PFSK-1 (cell line): ENCODE measurements at regions not wholly inside any gene's neighbourhood (a gene's known extent, or its start where the extent isn't known, plus 50 kb on each side); places are given as distances from the start of the nearest gene placed in this dataset.

ENCODE experiments used
- FOXP2 ChIP-seq: optimal IDR thresholded peaks from 2 replicates; pipeline ENCODE3; 2011; ENCODE audit warnings: borderline replicate concordance, control low read depth, inconsistent platforms; ENCODE audit not compliant: insufficient read depth; ENCODE audit errors: extremely low read length, extremely low read depth
- POLR2AphosphoS5 ChIP-seq: IDR thresholded peaks from 2 replicates; pipeline ENCODE4 v1.6.1; 2012; ENCODE audit warnings: low read depth, mild to moderate bottlenecking, control low read depth, low read length, moderate library complexity
- SIN3A ChIP-seq: IDR thresholded peaks from 2 replicates; pipeline ENCODE4 v1.6.1; 2012; ENCODE audit warnings: mild to moderate bottlenecking, low read length, moderate library complexity, borderline replicate concordance; ENCODE audit not compliant: insufficient read depth
- TAF1 ChIP-seq: IDR thresholded peaks from 2 replicates; pipeline ENCODE4 v1.6.1; 2012; ENCODE audit warnings: low read length, control low read depth, borderline replicate concordance; ENCODE audit not compliant: insufficient read depth
- TF ChIP-seq, protein P1 (sequence below), 2 experiments: IDR thresholded peaks; 2 replicates each; pipeline versions ENCODE4 v1.6.1 to v1.8.0; 2011 to 2012; ENCODE audit warnings: low read depth in 2 of 2, low read length in 2 of 2, control low read depth in 1 of 2, inconsistent platforms in 1 of 2, mild to moderate bottlenecking in 1 of 2, moderate library complexity in 1 of 2; ENCODE audit not compliant: insufficient read depth in 1 of 2

DNA sequence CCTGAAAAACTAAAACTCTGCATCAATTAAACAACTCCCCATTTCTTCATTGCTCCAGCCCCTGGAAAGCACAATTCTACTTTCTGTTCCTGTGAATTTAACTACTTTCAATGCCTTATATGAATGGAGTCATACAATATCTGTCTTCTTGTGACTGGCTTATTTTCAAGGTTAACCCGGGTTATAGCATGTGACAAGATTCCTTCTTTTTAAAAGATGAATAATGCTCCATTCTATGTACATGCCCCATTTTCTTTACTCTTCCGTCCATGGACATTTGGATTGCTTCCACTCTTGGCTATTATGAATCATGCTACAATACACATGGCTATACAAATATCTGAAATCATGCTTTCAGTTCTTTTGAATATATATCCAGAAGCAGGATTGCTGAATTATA lies 334.9 kb upstream of the ID4 start:
- TF ChIP-seq, protein P1, sequence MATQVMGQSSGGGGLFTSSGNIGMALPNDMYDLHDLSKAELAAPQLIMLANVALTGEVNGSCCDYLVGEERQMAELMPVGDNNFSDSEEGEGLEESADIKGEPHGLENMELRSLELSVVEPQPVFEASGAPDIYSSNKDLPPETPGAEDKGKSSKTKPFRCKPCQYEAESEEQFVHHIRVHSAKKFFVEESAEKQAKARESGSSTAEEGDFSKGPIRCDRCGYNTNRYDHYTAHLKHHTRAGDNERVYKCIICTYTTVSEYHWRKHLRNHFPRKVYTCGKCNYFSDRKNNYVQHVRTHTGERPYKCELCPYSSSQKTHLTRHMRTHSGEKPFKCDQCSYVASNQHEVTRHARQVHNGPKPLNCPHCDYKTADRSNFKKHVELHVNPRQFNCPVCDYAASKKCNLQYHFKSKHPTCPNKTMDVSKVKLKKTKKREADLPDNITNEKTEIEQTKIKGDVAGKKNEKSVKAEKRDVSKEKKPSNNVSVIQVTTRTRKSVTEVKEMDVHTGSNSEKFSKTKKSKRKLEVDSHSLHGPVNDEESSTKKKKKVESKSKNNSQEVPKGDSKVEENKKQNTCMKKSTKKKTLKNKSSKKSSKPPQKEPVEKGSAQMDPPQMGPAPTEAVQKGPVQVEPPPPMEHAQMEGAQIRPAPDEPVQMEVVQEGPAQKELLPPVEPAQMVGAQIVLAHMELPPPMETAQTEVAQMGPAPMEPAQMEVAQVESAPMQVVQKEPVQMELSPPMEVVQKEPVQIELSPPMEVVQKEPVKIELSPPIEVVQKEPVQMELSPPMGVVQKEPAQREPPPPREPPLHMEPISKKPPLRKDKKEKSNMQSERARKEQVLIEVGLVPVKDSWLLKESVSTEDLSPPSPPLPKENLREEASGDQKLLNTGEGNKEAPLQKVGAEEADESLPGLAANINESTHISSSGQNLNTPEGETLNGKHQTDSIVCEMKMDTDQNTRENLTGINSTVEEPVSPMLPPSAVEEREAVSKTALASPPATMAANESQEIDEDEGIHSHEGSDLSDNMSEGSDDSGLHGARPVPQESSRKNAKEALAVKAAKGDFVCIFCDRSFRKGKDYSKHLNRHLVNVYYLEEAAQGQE (IDR thresholded peaks at IDR 0.05; ENCODE audit: insufficient read depth in 1 of 2, low read depth in 2 of 2, low read length in 2 of 2), result no peak
- TF ChIP-seq FOXP2 (no peak), POLR2AphosphoS5 (no peak), SIN3A (no peak), TAF1 (no peak)

- TF ChIP-seq, protein P1 (IDR thresholded peaks at IDR 0.05; ENCODE audit: insufficient read depth in 1 of 2, low read depth in 2 of 2, low read length in 2 of 2), result no peak
- TF ChIP-seq SIN3A, result no peak
- no peak for TF ChIP-seq TAF1
- TF ChIP-seq POLR2AphosphoS5, result no peak
- no peak for TF ChIP-seq FOXP2
Observed at GRCh38 chr6:19515939-19516338, 321.2 kb upstream of the ID4 start.

- TF ChIP-seq FOXP2 (no peak), POLR2AphosphoS5 (no peak)
Observed at GRCh38 chr6:19519941-19520340, 317.2 kb upstream of the ID4 start.

DNA sequence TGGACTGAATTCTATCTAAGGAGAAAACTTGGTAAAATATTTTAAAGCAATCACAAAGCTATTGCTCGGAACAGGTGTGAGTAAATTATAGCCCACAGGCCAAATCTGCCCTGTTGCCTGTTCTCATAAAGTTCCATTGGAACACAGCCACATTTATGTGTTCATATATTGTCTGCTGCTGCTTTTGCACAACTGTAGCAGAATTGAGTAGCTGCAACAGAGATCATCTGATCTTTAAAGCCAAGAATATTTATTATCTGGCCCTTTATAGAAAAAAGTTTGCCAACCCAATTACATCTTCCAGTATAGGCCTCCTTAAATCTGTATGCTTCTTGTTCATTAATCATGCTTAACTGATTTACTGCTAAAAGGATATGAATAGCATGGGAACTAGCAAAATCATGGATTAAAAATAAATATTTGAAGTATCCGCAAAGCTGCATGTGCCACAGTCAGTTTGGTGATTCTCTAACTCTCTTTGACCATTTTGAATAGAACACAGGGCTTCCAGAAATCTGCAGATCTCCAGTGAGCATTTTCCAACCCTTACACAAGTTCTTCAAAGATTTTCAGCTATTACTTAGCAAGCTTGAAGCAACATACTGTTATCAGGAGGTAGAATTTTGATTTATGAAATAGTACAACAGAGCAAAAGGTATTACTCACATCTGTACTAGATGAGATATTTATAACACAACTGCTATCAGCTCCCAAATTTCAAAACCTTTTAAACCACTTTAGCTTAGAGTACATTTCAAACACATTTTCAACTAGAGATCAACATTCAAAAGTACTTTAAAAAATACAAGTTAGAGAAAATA lies 312.6 kb upstream of the ID4 start:
- TF ChIP-seq SIN3A (no peak), FOXP2 (no peak), POLR2AphosphoS5 (no peak), TAF1 (no peak)
- TF ChIP-seq, protein P1 (IDR thresholded peaks at IDR 0.05; ENCODE audit: insufficient read depth in 1 of 2, low read depth in 2 of 2, low read length in 2 of 2), result no peak

GRCh38 chr6:19525673-19526072 lies 311.5 kb upstream of the ID4 start:
- TF ChIP-seq, protein P1 (IDR thresholded peaks at IDR 0.05; ENCODE audit: insufficient read depth in 1 of 2, low read depth in 2 of 2, low read length in 2 of 2), result no peak
- TF ChIP-seq FOXP2 (no peak), POLR2AphosphoS5 (no peak), SIN3A (no peak), TAF1 (no peak)
